GM23248 (cell line): ENCODE measurements at regions not wholly inside any gene's neighbourhood (a gene's known extent, or its start where the extent isn't known, plus 50 kb on each side); places are given as distances from the start of the nearest gene placed in this dataset.

ENCODE experiments used
- EZH2 ChIP-seq: fragments of 200-600 bp; sonication (generic); IDR thresholded peaks from 2 replicates; pipeline ENCODE4 v1.6.1; 2018; ENCODE audit warnings: antibody characterized with exemption, mild to moderate bottlenecking; ENCODE audit not compliant: insufficient read depth, poor library complexity, severe bottlenecking
- EZH2phosphoT487 ChIP-seq: fragments of 200-600 bp; sonication (generic); IDR thresholded peaks from 2 replicates; pipeline ENCODE4 v1.6.1; 2018; ENCODE audit warnings: antibody characterized with exemption, moderate library complexity, mild to moderate bottlenecking, low read depth; ENCODE audit not compliant: insufficient read depth

- no peak for TF ChIP-seq EZH2
- no peak for TF ChIP-seq EZH2phosphoT487
These were observed 302.5 kb downstream of the SH3GL2 start for GRCh38 chr9:17881371-17881770.
